Right renal pelvis (tissue), 4 donors: ENCODE measurements at regions not wholly inside any gene's neighbourhood (a gene's known extent, or its start where the extent isn't known, plus 50 kb on each side); places are given as distances from the start of the nearest gene placed in this dataset.
"Not testable (repeated sequence)": the region's sequence is repeated elsewhere in the genome, so short reads cannot be mapped to it uniquely, and the experiment has no call there.

Experiments
- DNase-seq, 4 donors: peaks; one replicate each; pipeline ENCODE4 v3.0.0-alpha.2; 2013; ENCODE audit warnings: low read depth in 4 of 4, low spot score in 3 of 4, missing footprints in 1 of 4

GRCh38 chr4:151879705-151880445 is 119.1 kb upstream of the GATB start:
- DNase-seq: no peak

- no peak for DNase-seq
These were observed 115.7 kb upstream of the GATB start for GRCh38 chr4:151876381-151876988.

- DNase-seq: no peak
These were observed 113.5 kb upstream of the GATB start for GRCh38 chr4:151874328-151874727.

GRCh38 chr4:151866592-151866918 is 105.7 kb upstream of the GATB start:
- no peak for DNase-seq

GRCh38 chr4:151865744-151866591 is 105.2 kb upstream of the GATB start:
- DNase-seq: no peak

- DNase-seq: no peak
These were observed 104.5 kb upstream of the GATB start for GRCh38 chr4:151865312-151865711.

GRCh38 chr4:151864068-151864467 is 103.3 kb upstream of the GATB start:
- no peak for DNase-seq

GRCh38 chr4:151862766-151863165 is 102.0 kb upstream of the GATB start:
- DNase-seq: no peak

- DNase-seq: no peak
These were observed 99.8 kb upstream of the GATB start for GRCh38 chr4:151860561-151861093.

GRCh38 chr4:151859641-151860040 is 98.8 kb upstream of the GATB start:
- no peak for DNase-seq

GRCh38 chr4:151858356-151858755 is 97.5 kb upstream of the GATB start:
- no peak for DNase-seq

GRCh38 chr4:151857368-151857767 is 96.6 kb upstream of the GATB start:
- no peak for DNase-seq

GRCh38 chr4:151855747-151856146 is 94.9 kb upstream of the GATB start:
- no peak for DNase-seq

- DNase-seq: no peak
These were observed 93.9 kb upstream of the GATB start for GRCh38 chr4:151854731-151855130.

GRCh38 chr4:151853034-151853433 is 92.2 kb upstream of the GATB start:
- DNase-seq: no peak

- no peak for DNase-seq
These were observed 91.4 kb upstream of the GATB start for GRCh38 chr4:151852202-151852601.

- DNase-seq: no peak
These were observed 90.5 kb upstream of the GATB start for GRCh38 chr4:151851354-151851753.

- DNase-seq: no peak
These were observed 90.0 kb upstream of the GATB start for GRCh38 chr4:151850791-151851213.

GRCh38 chr4:151845551-151845950 is 84.7 kb upstream of the GATB start:
- DNase-seq: not testable (repeated sequence)

GRCh38 chr4:151842430-151843079 is 81.7 kb upstream of the GATB start:
- no peak for DNase-seq

GRCh38 chr4:151841107-151841506 is 80.3 kb upstream of the GATB start:
- DNase-seq: no peak
